Neural cell (in vitro differentiated cells): ENCODE measurements at regions not wholly inside any gene's neighbourhood (a gene's known extent, or its start where the extent isn't known, plus 50 kb on each side); places are given as distances from the start of the nearest gene placed in this dataset.

Source experiments
- CTCF ChIP-seq: fragments of 450-650 bp; IDR thresholded peaks from 2 replicates; pipeline ENCODE4 v1.5.1; 2014; ENCODE audit warnings: antibody characterized with exemption, mild to moderate bottlenecking, moderate library complexity; ENCODE audit not compliant: poor library complexity, severe bottlenecking
- EP300 ChIP-seq: fragments of 450-650 bp; conservative IDR thresholded peaks from 2 replicates; pipeline ENCODE4 v1.6.1; 2014; ENCODE audit warnings: antibody characterized with exemption, mild to moderate bottlenecking, moderate library complexity; ENCODE audit not compliant: poor library complexity, severe bottlenecking
- EZH2 ChIP-seq: fragments of 200-600, 300-800 bp; shearing (Covaris generic), sonication (generic); IDR thresholded peaks from 2 replicates; pipeline ENCODE4 v1.6.1; 2014; ENCODE audit warnings: antibody characterized with exemption, low read length, borderline replicate concordance, mild to moderate bottlenecking; ENCODE audit not compliant: insufficient read depth, poor library complexity, severe bottlenecking
- POLR2AphosphoS5 ChIP-seq: IDR thresholded peaks from 2 replicates; pipeline ENCODE4 v1.6.1; 2012
- RAD21 ChIP-seq: fragments of 450-650 bp; conservative IDR thresholded peaks from 2 replicates; pipeline ENCODE4 v1.6.1; 2014; ENCODE audit warnings: antibody characterized with exemption, mild to moderate bottlenecking, moderate library complexity
- REST ChIP-seq: IDR thresholded peaks from 2 replicates; pipeline ENCODE4 v1.6.1; 2012; ENCODE audit warnings: borderline replicate concordance
- TAF1 ChIP-seq: IDR thresholded peaks from 2 replicates; pipeline ENCODE4 v1.6.1; 2012; ENCODE audit warnings: low read depth

- TF ChIP-seq EZH2 (no peak), CTCF (no peak), EP300 (no peak), RAD21 (no peak), TAF1 (no peak), POLR2AphosphoS5 (no peak), REST (no peak)
Measured at GRCh38 chr20:57899554-57899953, 189.7 kb upstream of the PMEPA1 start.
